OCI-LY1 (cell line): ENCODE measurements at regions not wholly inside any gene's neighbourhood (a gene's known extent, or its start where the extent isn't known, plus 50 kb on each side); places are given as distances from the start of the nearest gene placed in this dataset.

Experiments used
- H2AFZ ChIP-seq: fragments of 200-600 bp; sonication (generic), shearing (Covaris generic); 2 replicates; pipeline ENCODE4 v1.6.0; 2014; ENCODE audit warnings: antibody characterized with exemption, mild to moderate bottlenecking, low read length
- H3F3A ChIP-seq: fragments of 200-600 bp; sonication (generic), shearing (Covaris generic); 2 replicates; pipeline ENCODE4 v1.6.0; 2014; ENCODE audit warnings: mild to moderate bottlenecking, antibody characterized with exemption, low read length, moderate library complexity; ENCODE audit not compliant: insufficient read depth
- H3K27ac ChIP-seq: fragments of 200-600 bp; sonication (generic); 2 replicates; pipeline ENCODE4 v1.5.1; 2014; ENCODE audit warnings: low read length, mixed run types, mild to moderate bottlenecking, low read depth; ENCODE audit not compliant: poor library complexity, severe bottlenecking
- H3K27me3 ChIP-seq: fragments of 200-600 bp; sonication (generic); 2 replicates; pipeline ENCODE4 v1.6.0; 2014; ENCODE audit warnings: antibody characterized with exemption, mild to moderate bottlenecking, low read length, moderate library complexity; ENCODE audit not compliant: insufficient read depth
- H3K36me3 ChIP-seq: fragments of 200-600 bp; sonication (generic); 2 replicates; pipeline ENCODE4 v1.6.1; 2014; ENCODE audit warnings: mild to moderate bottlenecking, antibody characterized with exemption, low read length, moderate library complexity, mixed read lengths; ENCODE audit not compliant: insufficient read depth
- H3K4me1 ChIP-seq: fragments of 200-600 bp; sonication (generic); 2 replicates; pipeline ENCODE4 v1.5.1; 2014; ENCODE audit warnings: mild to moderate bottlenecking, low read length, moderate library complexity; ENCODE audit not compliant: insufficient read depth, severe bottlenecking
- H3K4me2 ChIP-seq: fragments of 200-600 bp; sonication (generic), shearing (Covaris generic); 2 replicates; pipeline ENCODE4 v1.6.1; 2014; ENCODE audit warnings: low read length
- H3K4me3 ChIP-seq: fragments of 200-600 bp; sonication (generic); 2 replicates; pipeline ENCODE4 v1.5.1; 2014; ENCODE audit warnings: low read length, low read depth, mild to moderate bottlenecking, mixed read lengths; ENCODE audit not compliant: poor library complexity, severe bottlenecking
- H3K79me2 ChIP-seq: fragments of 200-600 bp; shearing (Covaris generic); 2 replicates; pipeline ENCODE4 v1.6.1; 2016; ENCODE audit warnings: mixed run types, low read length, mixed read lengths; ENCODE audit not compliant: insufficient read depth
- H3K9ac ChIP-seq: fragments of 200-600 bp; sonication (generic), shearing (Covaris generic); 2 replicates; pipeline ENCODE4 v1.6.1; 2014; ENCODE audit warnings: mild to moderate bottlenecking, low read length, mixed read lengths
- H3K9me2 ChIP-seq: fragments of 200-600 bp; sonication (generic), shearing (Covaris generic); 2 replicates; pipeline ENCODE4 v1.6.1; 2014; ENCODE audit warnings: low read depth, mild to moderate bottlenecking, low read length, mixed read lengths
- H3K9me3 ChIP-seq: fragments of 200-600 bp; shearing (Covaris generic); 2 replicates; pipeline ENCODE4 v1.6.1; 2014; ENCODE audit warnings: low read length, mixed read lengths
- H4K20me1 ChIP-seq: fragments of 200-600 bp; sonication (generic), shearing (Covaris generic); 2 replicates; pipeline ENCODE4 v1.6.0; 2016; ENCODE audit warnings: mild to moderate bottlenecking, low read length; ENCODE audit not compliant: insufficient read depth
- CTCF ChIP-seq: fragments of 200-600 bp; sonication (generic), shearing (Covaris generic); IDR thresholded peaks from 2 replicates; pipeline ENCODE4 v1.5.1; 2017; ENCODE audit warnings: mild to moderate bottlenecking, antibody characterized with exemption, low read length, moderate library complexity, mixed read lengths
- EZH2 ChIP-seq: fragments of 200-600 bp; sonication (generic), shearing (Covaris generic); IDR thresholded peaks from 2 replicates; pipeline ENCODE4 v1.8.0; 2017; ENCODE audit warnings: borderline replicate concordance, mixed run types, mild to moderate bottlenecking, antibody characterized with exemption, low read length, moderate library complexity, mixed read lengths

GRCh38 chr12:19910681-19911080 is 457.7 kb upstream of the PDE3A start:
- no peaks in the 10 kb centered on the region for H3K27me3 ChIP-seq
- H3F3A ChIP-seq, result no peaks in the 10 kb centered on the region
- H3K36me3 ChIP-seq, result no peaks in the 10 kb centered on the region
- H3K4me1 ChIP-seq, result no peaks in the 10 kb centered on the region
- H3K4me3 ChIP-seq, result no peak overlapping the region
- no peaks in the 10 kb centered on the region for H3K79me2 ChIP-seq
- H3K27ac ChIP-seq, result no peak overlapping the region
- no peaks in the 10 kb centered on the region for H3K9me2 ChIP-seq
- no peak overlapping the region for H2AFZ ChIP-seq
- no peaks in the 10 kb centered on the region for H4K20me1 ChIP-seq
- H3K9ac ChIP-seq, result no peak overlapping the region
- TF ChIP-seq CTCF, result no peak
- TF ChIP-seq EZH2, result no peak
- no peak overlapping the region for H3K4me2 ChIP-seq
- no peaks in the 10 kb centered on the region for H3K9me3 ChIP-seq

GRCh38 chr12:19912991-19913390 is 455.3 kb upstream of the PDE3A start:
- Histone ChIP-seq H2AFZ (no peak overlapping the region), H3K4me2 (no peak overlapping the region), H3K4me3 (no peak overlapping the region), H3K9me3 (no peaks in the 10 kb centered on the region), H3K36me3 (no peaks in the 10 kb centered on the region), H3F3A (no peaks in the 10 kb centered on the region), H3K9ac (no peak overlapping the region), H3K4me1 (no peaks in the 10 kb centered on the region), H3K9me2 (no peaks in the 10 kb centered on the region), H3K27me3 (no peaks in the 10 kb centered on the region), H3K27ac (no peak overlapping the region), H3K79me2 (no peaks in the 10 kb centered on the region), H4K20me1 (no peaks in the 10 kb centered on the region)
- TF ChIP-seq EZH2, result no peak
- no peak for TF ChIP-seq CTCF

GRCh38 chr12:19915392-19916195 is 452.7 kb upstream of the PDE3A start:
- Histone ChIP-seq H3K4me3 (no peak overlapping the region), H3K9me2 (no peaks in the 10 kb centered on the region), H3K4me2 (no peak overlapping the region), H3K27me3 (no peaks in the 10 kb centered on the region), H3K36me3 (no peaks in the 10 kb centered on the region), H3K9ac (no peak overlapping the region), H3K27ac (no peak overlapping the region), H3K4me1 (no peaks in the 10 kb centered on the region), H3K9me3 (no peaks in the 10 kb centered on the region), H3F3A (no peaks in the 10 kb centered on the region), H2AFZ (no peak overlapping the region), H4K20me1 (no peaks in the 10 kb centered on the region), H3K79me2 (no peaks in the 10 kb centered on the region)
- TF ChIP-seq EZH2, result no peak
- peak; percentile 51 for TF ChIP-seq CTCF
